ENCODE measurements at regions not wholly inside any gene's neighbourhood (a gene's known extent, or its start where the extent isn't known, plus 50 kb on each side); places are given as distances from the start of the nearest gene placed in this dataset.

- Histone ChIP-seq H4K20me1 (no peaks in the 10 kb centered on the region), H3K4me1 (no peaks in the 10 kb centered on the region), H3K27me3 (no peaks in the 10 kb centered on the region), H3K4me3 (no peak overlapping the region), H3K9me3 (0 out of 2 replicates have a peak, but pooled peaks cover 6% of the 10 kb centered on the region), H3K36me3 (no peaks in the 10 kb centered on the region), H3K4me2 (no peak overlapping the region), H3K27ac (no peak overlapping the region), H3K9ac (no peak overlapping the region)
- TF ChIP-seq Cebpa-rat (IDR thresholded peaks at IDR 0.05): no peak
These were observed 325.1 kb upstream of the CBLB start for GRCh38 chr3:106193876-106194275.

- H3K9ac ChIP-seq: no peak overlapping the region
- no peak overlapping the region for H3K4me3 ChIP-seq
- no peak for TF ChIP-seq Cebpa-rat (IDR thresholded peaks at IDR 0.05)
These were observed 325.9 kb upstream of the CBLB start for GRCh38 chr3:106194726-106195125.

GRCh38 chr3:106197532-106198194 lies 328.9 kb upstream of the CBLB start:
- no peak overlapping the region for H3K9ac ChIP-seq
- H3K4me2 ChIP-seq: no peak overlapping the region
- H3K4me1 ChIP-seq: no peaks in the 10 kb centered on the region
- no peaks in the 10 kb centered on the region for H4K20me1 ChIP-seq
- no peaks in the 10 kb centered on the region for H3K27me3 ChIP-seq
- no peak overlapping the region for H3K4me3 ChIP-seq
- TF ChIP-seq Cebpa-rat (IDR thresholded peaks at IDR 0.05): no peak
- H3K9me3 ChIP-seq: 0 out of 2 replicates have a peak, but pooled peaks cover 6% of the 10 kb centered on the region
- no peak overlapping the region for H3K27ac ChIP-seq
- no peaks in the 10 kb centered on the region for H3K36me3 ChIP-seq

More at GRCh38 chr3:106194726-106195125, 325.9 kb upstream of the CBLB start:
- Histone ChIP-seq H3K4me2 (no peak overlapping the region), H4K20me1 (no peaks in the 10 kb centered on the region), H3K27ac (no peak overlapping the region), H3K27me3 (no peaks in the 10 kb centered on the region), H3K36me3 (no peaks in the 10 kb centered on the region), H3K4me1 (no peaks in the 10 kb centered on the region), H3K9me3 (0 out of 2 replicates have a peak, but pooled peaks cover 6% of the 10 kb centered on the region)

GRCh38 chr3:106204160-106204868 lies 335.5 kb upstream of the CBLB start:
- no peak overlapping the region for H3K27ac ChIP-seq
- TF ChIP-seq Cebpa-rat (IDR thresholded peaks at IDR 0.05): no peak
- H3K4me2 ChIP-seq: peak overlapping the region; percentile 5; the same call in 1 of the 2 replicates
- no peaks in the 10 kb centered on the region for H3K27me3 ChIP-seq
- peaks cover 13% of the 10 kb centered on the region for H3K9me3 ChIP-seq
- H3K9ac ChIP-seq: no peak overlapping the region
- peaks cover 43% of the 10 kb centered on the region for H3K4me1 ChIP-seq
- H3K4me3 ChIP-seq: no peak overlapping the region
- H4K20me1 ChIP-seq: no peaks in the 10 kb centered on the region
- no peaks in the 10 kb centered on the region for H3K36me3 ChIP-seq

GRCh38 chr3:106206146-106206545 lies 337.3 kb upstream of the CBLB start:
- no peaks in the 10 kb centered on the region for H3K36me3 ChIP-seq
- no peak for TF ChIP-seq Cebpa-rat (IDR thresholded peaks at IDR 0.05)
- H4K20me1 ChIP-seq: no peaks in the 10 kb centered on the region
- peak overlapping the region; percentile 74 for H3K4me2 ChIP-seq
- peaks cover 43% of the 10 kb centered on the region for H3K4me1 ChIP-seq
- peaks cover 13% of the 10 kb centered on the region for H3K9me3 ChIP-seq
- no peaks in the 10 kb centered on the region for H3K27me3 ChIP-seq
- H3K27ac ChIP-seq: peak overlapping the region; percentile 72
- peak overlapping the region; percentile 15; the same call in 1 of the 2 replicates for H3K4me3 ChIP-seq
- no peak overlapping the region; the same call in 1 of the 2 replicates for H3K9ac ChIP-seq

- H3K9me3 ChIP-seq: peaks cover 13% of the 10 kb centered on the region
- peak overlapping the region; percentile 74 for H3K4me2 ChIP-seq
- H3K4me1 ChIP-seq: peaks cover 43% of the 10 kb centered on the region
- peak overlapping the region; percentile 15; the same call in 1 of the 2 replicates for H3K4me3 ChIP-seq
- no peak for TF ChIP-seq Cebpa-rat (IDR thresholded peaks at IDR 0.05)
- peak overlapping the region; percentile 72 for H3K27ac ChIP-seq
- H3K9ac ChIP-seq: no peak overlapping the region
- H3K27me3 ChIP-seq: no peaks in the 10 kb centered on the region
- H4K20me1 ChIP-seq: no peaks in the 10 kb centered on the region
- H3K36me3 ChIP-seq: no peaks in the 10 kb centered on the region
These were observed 337.8 kb upstream of the CBLB start for GRCh38 chr3:106206613-106207012.

- Histone ChIP-seq H3K4me3 (no peak overlapping the region), H3K9ac (no peak overlapping the region), H3K27me3 (no peaks in the 10 kb centered on the region), H3K4me1 (peaks cover 43% of the 10 kb centered on the region), H3K36me3 (no peaks in the 10 kb centered on the region), H3K27ac (no peak overlapping the region), H4K20me1 (no peaks in the 10 kb centered on the region), H3K9me3 (peaks cover 13% of the 10 kb centered on the region), H3K4me2 (no peak overlapping the region)
- no peak for TF ChIP-seq Cebpa-rat (IDR thresholded peaks at IDR 0.05)
These were observed 339.4 kb upstream of the CBLB start for GRCh38 chr3:106208251-106208650.

GRCh38 chr3:106208967-106209366 lies 340.2 kb upstream of the CBLB start:
- no peaks in the 10 kb centered on the region for H3K27me3 ChIP-seq

GRCh38 chr3:106209482-106209881 lies 340.7 kb upstream of the CBLB start:
- peaks cover 7% of the 10 kb centered on the region; the same call in 1 of the 2 replicates for H3K9me3 ChIP-seq
- H3K4me1 ChIP-seq: peaks cover 41% of the 10 kb centered on the region
- no peak overlapping the region for H3K9ac ChIP-seq
- no peaks in the 10 kb centered on the region for H4K20me1 ChIP-seq
- H3K36me3 ChIP-seq: no peaks in the 10 kb centered on the region
- no peak overlapping the region for H3K4me2 ChIP-seq
- TF ChIP-seq Cebpa-rat (IDR thresholded peaks at IDR 0.05): no peak
- no peaks in the 10 kb centered on the region for H3K27me3 ChIP-seq
- H3K4me3 ChIP-seq: no peak overlapping the region
- no peak overlapping the region for H3K27ac ChIP-seq

More at GRCh38 chr3:106208967-106209366, 340.2 kb upstream of the CBLB start:
- Histone ChIP-seq H3K9me3 (peaks cover 10% of the 10 kb centered on the region), H3K4me2 (no peak overlapping the region), H4K20me1 (no peaks in the 10 kb centered on the region), H3K27ac (no peak overlapping the region), H3K9ac (no peak overlapping the region), H3K4me1 (peaks cover 43% of the 10 kb centered on the region), H3K36me3 (no peaks in the 10 kb centered on the region), H3K4me3 (no peak overlapping the region)
- no peak for TF ChIP-seq Cebpa-rat (IDR thresholded peaks at IDR 0.05)

- no peak overlapping the region for H3K4me3 ChIP-seq
- H3K36me3 ChIP-seq: no peaks in the 10 kb centered on the region
- no peak overlapping the region for H3K9ac ChIP-seq
- no peak for TF ChIP-seq Cebpa-rat (IDR thresholded peaks at IDR 0.05)
- H3K27ac ChIP-seq: no peak overlapping the region
- H3K4me2 ChIP-seq: no peak overlapping the region
- peaks cover 27% of the 10 kb centered on the region for H3K4me1 ChIP-seq
- H3K9me3 ChIP-seq: no peaks in the 10 kb centered on the region
- no peaks in the 10 kb centered on the region for H4K20me1 ChIP-seq
- H3K27me3 ChIP-seq: no peaks in the 10 kb centered on the region
These were observed 342.1 kb upstream of the CBLB start for GRCh38 chr3:106210923-106211322.

Data from BLaER1 (cell line).